Suprapubic skin (tissue), 4 donors: ENCODE measurements at regions not wholly inside any gene's neighbourhood (a gene's known extent, or its start where the extent isn't known, plus 50 kb on each side); places are given as distances from the start of the nearest gene placed in this dataset.

ENCODE experiments used
- CTCF ChIP-seq, 2 donors: fragments of 200-600 bp in 1 of 2; fragments of 450-650 bp in 1 of 2; sonication (generic) in 1 of 2; IDR thresholded peaks; one replicate each; pipeline ENCODE4 v1.5.1; 2016 to 2019; ENCODE audit warnings: antibody characterized with exemption in 2 of 2, mild to moderate bottlenecking in 1 of 2, moderate library complexity in 1 of 2
- POLR2A ChIP-seq, 2 donors: fragments of 450-650 bp; IDR thresholded peaks; one replicate each; pipeline ENCODE4 v1.6.1; 2017; ENCODE audit warnings: antibody characterized with exemption in 2 of 2, mild to moderate bottlenecking in 2 of 2, moderate library complexity in 2 of 2
- POLR2AphosphoS5 ChIP-seq, 3 donors: sonication (generic); formaldehyde crosslinking; IDR thresholded peaks; one replicate each; pipeline ENCODE4 v1.6.1; 2017; ENCODE audit warnings: antibody characterized with exemption in 3 of 3

GRCh38 chr9:129270205-129270604 is 92.1 kb upstream of the IER5L start:
- TF ChIP-seq POLR2A (IDR thresholded peaks at IDR 0.05) (no peak), CTCF (IDR thresholded peaks at IDR 0.05) (no peak), POLR2AphosphoS5 (IDR thresholded peaks at IDR 0.05) (no peak)
